Right ventricle myocardium superior (tissue), 1 donor: ENCODE measurements at regions not wholly inside any gene's neighbourhood (a gene's known extent, or its start where the extent isn't known, plus 50 kb on each side); places are given as distances from the start of the nearest gene placed in this dataset.

Experiments
- ATAC-seq: fragments of 200-7000 bp; cut with Tn5 transposase; one replicate; pipeline ENCODE4 v1.9.1; 2020; ENCODE audit warnings: mild to moderate bottlenecking; ENCODE audit not compliant: poor library complexity
- DNase-seq: peaks from one replicate; pipeline ENCODE4 v3.0.0-alpha.2; 2020
- intact Hi-C: fragments of 100-400 bp; cut with DNase I; formaldehyde crosslinking; loops from one replicate; pipeline ENCODE4 v1.11.2; 2022
- donor health status: DM: no; HTN: yes; CAD: no; lungs with severe emphysema.

- intact Hi-C loops: loop anchor here (10.0 kb wide), 1 partner anchor 786 kb away; the partner anchor contains the start of gene LPP
- DNase-seq (no peak), ATAC-seq (peak; percentile 83)
Observed at GRCh38 chr3:188940573-188940932, 231.2 kb upstream of the TPRG1 start.

GRCh38 chr3:188941103-188941502, 230.7 kb upstream of the TPRG1 start:
- intact Hi-C loops: loop anchor here (10.0 kb wide), 1 partner anchor 786 kb away; the partner anchor contains the start of gene LPP
- ATAC-seq: peak; percentile 46
- DNase-seq: no peak

- intact Hi-C loops: loop anchor here (10.0 kb wide), 1 partner anchor 787 kb away; the partner anchor contains the start of gene LPP
Observed at GRCh38 chr3:188942191-188942590, 229.6 kb upstream of the TPRG1 start.

GRCh38 chr3:188943591-188943990, 228.2 kb upstream of the TPRG1 start:
- intact Hi-C loops: loop anchor here (10.0 kb wide), 1 partner anchor 789 kb away; the partner anchor contains the start of gene LPP
- ATAC-seq: no peak
- no peak for DNase-seq

More at GRCh38 chr3:188942191-188942590, 229.6 kb upstream of the TPRG1 start:
- DNase-seq (no peak), ATAC-seq (no peak)

GRCh38 chr3:188944108-188944507, 227.7 kb upstream of the TPRG1 start:
- intact Hi-C loops: loop anchor here (10.0 kb wide), 1 partner anchor 789 kb away; the partner anchor contains the start of gene LPP
- DNase-seq: no peak
- ATAC-seq: no peak

- no peak for DNase-seq
- intact Hi-C loops: loop anchor here (10.0 kb wide), 1 partner anchor 792 kb away; the partner anchor contains the start of gene LPP
- no peak for ATAC-seq
Observed at GRCh38 chr3:188946351-188947240, 225.2 kb upstream of the TPRG1 start.

- DNase-seq: peak; percentile 94
- intact Hi-C loops: loop anchor here (2.0 to 10.0 kb wide), 2 partner anchors 793 to 1207 kb away; partner anchors contain the start of gene LPP
- peak; percentile 92 for ATAC-seq
Observed at GRCh38 chr3:188947401-188948280, 224.1 kb upstream of the TPRG1 start.

- DNase-seq (no peak), ATAC-seq (peak; percentile 2)
- intact Hi-C loops: loop anchor here (2.0 to 10.0 kb wide), 2 partner anchors 794 to 1208 kb away; partner anchors contain the start of gene LPP
Observed at GRCh38 chr3:188948281-188948996, 223.3 kb upstream of the TPRG1 start.

GRCh38 chr3:188948997-188949389, 222.8 kb upstream of the TPRG1 start:
- intact Hi-C loops: loop anchor here (2.0 to 10.0 kb wide), 2 partner anchors 794 to 1208 kb away; partner anchors contain the start of gene LPP
- DNase-seq (no peak), ATAC-seq (no peak)

- ATAC-seq (no peak), DNase-seq (no peak)
- intact Hi-C loops: loop anchor here (2.0 to 10.0 kb wide), 2 partner anchors 795 to 1209 kb away; partner anchors contain the start of gene LPP
Observed at GRCh38 chr3:188949456-188949855, 222.3 kb upstream of the TPRG1 start.

GRCh38 chr3:188949996-188950395, 221.8 kb upstream of the TPRG1 start:
- no peak for ATAC-seq
- intact Hi-C loops: loop anchor here (2.0 to 10.0 kb wide), 3 partner anchors 795 to 1209 kb away; partner anchors contain the start of gene LPP
- no peak for DNase-seq

GRCh38 chr3:188950832-188951489, 220.8 kb upstream of the TPRG1 start:
- intact Hi-C loops: loop anchor here (5.0 kb wide), 1 partner anchor 899 kb away; no protein-coding TSS in a partner anchor
- DNase-seq (peak; percentile 78), ATAC-seq (no peak)

- intact Hi-C loops: loop anchor here (5.0 kb wide), 1 partner anchor 899 kb away; no protein-coding TSS in a partner anchor
- ATAC-seq (no peak), DNase-seq (no peak)
Observed at GRCh38 chr3:188951734-188952133, 220.0 kb upstream of the TPRG1 start.

GRCh38 chr3:188954590-188955208, 217.1 kb upstream of the TPRG1 start:
- DNase-seq: peak; percentile 86
- peak; percentile 86 for ATAC-seq
- intact Hi-C loops: loop anchor here (5.0 kb wide), 2 partner anchors 193 to 902 kb away; no protein-coding TSS in a partner anchor

- DNase-seq (no peak), ATAC-seq (peak; percentile 64)
Observed at GRCh38 chr3:188955919-188956318, 215.9 kb upstream of the TPRG1 start.

GRCh38 chr3:188956839-188957489, 214.8 kb upstream of the TPRG1 start:
- intact Hi-C loops: loop anchor here (5.0 kb wide), 1 partner anchor 190 kb away; no protein-coding TSS in a partner anchor

More at GRCh38 chr3:188955919-188956318, 215.9 kb upstream of the TPRG1 start:
- intact Hi-C loops: loop anchor here (5.0 kb wide), 1 partner anchor 191 kb away; no protein-coding TSS in a partner anchor

More at GRCh38 chr3:188956839-188957489, 214.8 kb upstream of the TPRG1 start:
- DNase-seq: no peak
- peak; percentile 59 for ATAC-seq
